ENCODE measurements at regions not wholly inside any gene's neighbourhood (a gene's known extent, or its start where the extent isn't known, plus 50 kb on each side); places are given as distances from the start of the nearest gene placed in this dataset.
A peak's percentile ranks its signal among the peaks of the same experiment; 100 is the strongest.

GRCh38 chr21:38660333-38661196 is 145.2 kb upstream of the ETS2 start:
- Histone ChIP-seq H3K27ac (replicated peaks) (no peak overlapping the region), H3K4me3 (replicated peaks; ENCODE audit: insufficient read depth, low read length) (peak overlapping the region; percentile 53), H3K27me3 (ENCODE audit: insufficient read depth, poor library complexity, severe bottlenecking) (peaks cover 14% of the 10 kb centered on the region)
- peak; percentile 26 to 43 for DNase-seq (ENCODE audit: low read depth in 1 of 2, low spot score in 1 of 2)
- TF ChIP-seq POLR2AphosphoS5 (IDR thresholded peaks at IDR 0.05; ENCODE audit: low read depth) = no peak
- no peak for TF ChIP-seq SPI1 (IDR thresholded peaks at IDR 0.05; ENCODE audit: borderline replicate concordance, low read depth)
- TF ChIP-seq REST (IDR thresholded peaks at IDR 0.05; ENCODE audit: insufficient replicate concordance, low read depth) = no peak
- TF ChIP-seq GABPA (IDR thresholded peaks at IDR 0.05; ENCODE audit: low read depth) = no peak
- TF ChIP-seq, protein P1, sequence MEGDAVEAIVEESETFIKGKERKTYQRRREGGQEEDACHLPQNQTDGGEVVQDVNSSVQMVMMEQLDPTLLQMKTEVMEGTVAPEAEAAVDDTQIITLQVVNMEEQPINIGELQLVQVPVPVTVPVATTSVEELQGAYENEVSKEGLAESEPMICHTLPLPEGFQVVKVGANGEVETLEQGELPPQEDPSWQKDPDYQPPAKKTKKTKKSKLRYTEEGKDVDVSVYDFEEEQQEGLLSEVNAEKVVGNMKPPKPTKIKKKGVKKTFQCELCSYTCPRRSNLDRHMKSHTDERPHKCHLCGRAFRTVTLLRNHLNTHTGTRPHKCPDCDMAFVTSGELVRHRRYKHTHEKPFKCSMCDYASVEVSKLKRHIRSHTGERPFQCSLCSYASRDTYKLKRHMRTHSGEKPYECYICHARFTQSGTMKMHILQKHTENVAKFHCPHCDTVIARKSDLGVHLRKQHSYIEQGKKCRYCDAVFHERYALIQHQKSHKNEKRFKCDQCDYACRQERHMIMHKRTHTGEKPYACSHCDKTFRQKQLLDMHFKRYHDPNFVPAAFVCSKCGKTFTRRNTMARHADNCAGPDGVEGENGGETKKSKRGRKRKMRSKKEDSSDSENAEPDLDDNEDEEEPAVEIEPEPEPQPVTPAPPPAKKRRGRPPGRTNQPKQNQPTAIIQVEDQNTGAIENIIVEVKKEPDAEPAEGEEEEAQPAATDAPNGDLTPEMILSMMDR (IDR thresholded peaks at IDR 0.05; ENCODE audit: insufficient read depth, low read length) = no peak

DNA sequence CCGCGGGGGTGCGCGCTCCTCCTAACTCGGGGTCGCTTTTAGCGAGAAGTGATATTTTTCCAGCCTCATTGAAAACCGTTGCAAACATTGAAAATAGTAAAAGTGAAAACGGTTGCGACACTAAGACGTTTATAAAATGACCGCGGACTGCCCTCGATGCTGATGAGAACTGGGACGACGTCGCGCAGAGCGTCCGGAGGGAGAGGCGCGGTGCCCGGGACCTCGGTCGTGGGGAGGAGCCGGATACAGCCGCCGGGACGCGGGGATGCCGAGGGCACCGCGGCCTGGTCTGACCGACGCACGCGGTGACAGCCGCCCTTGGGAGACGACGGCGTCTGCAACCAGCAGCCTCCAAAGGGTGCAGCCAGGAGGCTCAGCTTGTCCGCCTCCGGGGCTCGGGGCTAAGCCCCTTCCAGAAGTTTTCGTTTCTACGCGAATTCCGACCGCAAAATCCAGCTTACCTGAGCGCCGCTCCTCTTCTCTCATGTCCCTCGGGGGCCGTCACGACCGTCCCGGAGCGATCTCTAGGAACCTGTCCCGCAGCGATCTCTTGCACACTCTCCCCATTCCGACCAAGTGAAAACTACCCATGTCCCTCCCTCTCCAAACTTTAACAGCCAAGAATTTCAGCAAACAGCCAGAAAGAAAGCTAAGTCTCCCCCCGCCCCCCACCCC is 144.4 kb upstream of the ETS2 start:
- peak; percentile 17 to 28 for DNase-seq (ENCODE audit: low read depth in 1 of 2, low spot score in 1 of 2)
- TF ChIP-seq, protein P1 (IDR thresholded peaks at IDR 0.05; ENCODE audit: insufficient read depth, low read length) = no peak
- TF ChIP-seq GABPA (IDR thresholded peaks at IDR 0.05; ENCODE audit: low read depth) (no peak), POLR2AphosphoS5 (IDR thresholded peaks at IDR 0.05; ENCODE audit: low read depth) (no peak), REST (IDR thresholded peaks at IDR 0.05; ENCODE audit: insufficient replicate concordance, low read depth) (no peak), SPI1 (IDR thresholded peaks at IDR 0.05; ENCODE audit: borderline replicate concordance, low read depth) (no peak)
- Histone ChIP-seq H3K27me3 (ENCODE audit: insufficient read depth, poor library complexity, severe bottlenecking) (peaks cover 14% of the 10 kb centered on the region), H3K27ac (replicated peaks) (no peak overlapping the region), H3K4me3 (replicated peaks; ENCODE audit: insufficient read depth, low read length) (peak overlapping the region; percentile 53)

DNA sequence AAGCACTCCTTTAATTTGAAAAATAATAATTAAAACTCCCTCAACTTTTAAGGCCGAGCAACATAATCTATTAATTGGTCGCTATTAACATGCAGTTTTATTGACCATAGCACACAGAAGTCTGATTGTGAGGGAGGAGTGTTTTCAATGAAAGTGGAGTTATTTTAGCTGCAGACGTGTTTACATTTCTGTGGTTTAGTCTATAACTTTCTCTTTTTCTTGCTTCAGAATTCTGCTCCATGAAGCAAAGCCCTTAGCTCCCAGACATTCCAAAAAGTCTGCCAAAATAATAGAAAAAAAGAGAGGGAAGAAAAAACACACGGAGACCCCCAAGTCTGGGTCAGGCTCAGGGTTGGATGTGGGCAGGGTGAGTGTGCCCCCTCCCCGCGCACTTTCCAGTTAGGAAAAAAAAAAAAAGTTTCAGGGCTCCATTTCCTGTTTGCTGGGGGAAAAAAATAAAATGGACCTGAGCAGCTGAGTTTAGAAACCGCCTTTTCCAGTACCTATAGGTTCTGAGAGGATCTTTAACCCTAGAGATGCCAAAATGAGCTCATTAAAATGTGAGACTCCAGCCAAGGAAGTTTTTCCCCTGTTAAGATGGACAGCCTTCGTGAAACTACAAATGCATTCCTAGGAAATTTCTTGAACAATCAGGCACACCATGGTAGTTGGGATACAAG is 143.7 kb upstream of the ETS2 start:
- peaks cover 14% of the 10 kb centered on the region for H3K27me3 ChIP-seq (ENCODE audit: insufficient read depth, poor library complexity, severe bottlenecking)

More for the DNA sequence above, 143.7 kb upstream of the ETS2 start:
- Histone ChIP-seq H3K27ac (replicated peaks) (no peak overlapping the region), H3K4me3 (replicated peaks; ENCODE audit: insufficient read depth, low read length) (no peak overlapping the region)
- TF ChIP-seq POLR2AphosphoS5 (IDR thresholded peaks at IDR 0.05; ENCODE audit: low read depth) (no peak), REST (IDR thresholded peaks at IDR 0.05; ENCODE audit: insufficient replicate concordance, low read depth) (no peak), SPI1 (IDR thresholded peaks at IDR 0.05; ENCODE audit: borderline replicate concordance, low read depth) (no peak), GABPA (IDR thresholded peaks at IDR 0.05; ENCODE audit: low read depth) (no peak)
- TF ChIP-seq, protein P1 (IDR thresholded peaks at IDR 0.05; ENCODE audit: insufficient read depth, low read length) = no peak
- no peak for DNase-seq (ENCODE audit: low read depth in 1 of 2, low spot score in 1 of 2)
